IMR-90 (cell line): ENCODE measurements at regions not wholly inside any gene's neighbourhood (a gene's known extent, or its start where the extent isn't known, plus 50 kb on each side); places are given as distances from the start of the nearest gene placed in this dataset.

Experiments used
- ATAC-seq: fragments of 200-7000 bp; cut with Tn5 transposase; 2 replicates; pipeline ENCODE4 v1.9.1; 2020; ENCODE audit warnings: low read depth, mild to moderate bottlenecking, moderate library complexity
- BruUV-seq: library from RNA; stranded (reverse); fragments of 400-500 nt; replicated peaks from 2 replicates; lab custom pipeline; 2021; lab: Mats Ljungman, UMichigan
- CTCF ChIA-PET: fragments of 300-600 bp; formaldehyde crosslinking; extraction: SDS; loops from one replicate; lab custom pipeline; 2021; ENCODE audit warnings: antibody characterized with exemption; lab: Yijun Ruan, JAX
- POLR2A ChIA-PET: fragments of 300-600 bp; sonication (Branson Sonifier 250); formaldehyde crosslinking; loops from one replicate; lab custom pipeline; 2022; ENCODE audit warnings: antibody characterized with exemption; ENCODE audit not compliant: unreplicated experiment; lab: Charles Lee
- DNase-seq: peaks from one replicate; pipeline ENCODE4 v3.0.0; 2013
- H2AFZ ChIP-seq: replicated peaks from 2 replicates; pipeline ENCODE3; 2013; ENCODE audit warnings: low read length, mild to moderate bottlenecking; ENCODE audit not compliant: poor library complexity
- H2AK5ac ChIP-seq: 2 replicates; pipeline ENCODE4 v1.6.1; 2013; ENCODE audit warnings: low read depth, low read length, inconsistent platforms
- H2AK9ac ChIP-seq: replicated peaks from 2 replicates; pipeline ENCODE3; 2013; ENCODE audit warnings: mild to moderate bottlenecking, low read depth, low read length, moderate library complexity; ENCODE audit not compliant: poor library complexity
- H2BK120ac ChIP-seq: 2 replicates; pipeline ENCODE4 v1.6.1; 2013; ENCODE audit warnings: low read depth, low read length, inconsistent platforms
- H2BK15ac ChIP-seq: 3 replicates; pipeline ENCODE4 v1.6.1; 2013; ENCODE audit warnings: low read depth, low read length, inconsistent platforms
- H2BK20ac ChIP-seq: 2 replicates; pipeline ENCODE4 v1.6.1; 2013; ENCODE audit warnings: low read depth, mild to moderate bottlenecking, inconsistent platforms, low read length, moderate library complexity
- H2BK5ac ChIP-seq: 2 replicates; pipeline ENCODE4 v1.6.1; 2013; ENCODE audit warnings: mild to moderate bottlenecking, low read depth, low read length, inconsistent platforms; ENCODE audit not compliant: poor library complexity, severe bottlenecking
- H3K14ac ChIP-seq: replicated peaks from 2 replicates; pipeline ENCODE4 v1.6.1; 2013; ENCODE audit warnings: low read depth, low read length, inconsistent platforms
- H3K18ac ChIP-seq: 2 replicates; pipeline ENCODE4 v1.6.1; 2013; ENCODE audit warnings: low read depth, low read length, control low read depth
- H3K23ac ChIP-seq: 2 replicates; pipeline ENCODE4 v1.6.1; 2013; ENCODE audit warnings: low read depth, low read length, inconsistent platforms
- H3K27ac ChIP-seq: 2 replicates; pipeline ENCODE4 v1.5.1; 2013; ENCODE audit warnings: mild to moderate bottlenecking, control low read depth, low read length; ENCODE audit not compliant: insufficient read depth
- H3K27me3 ChIP-seq: 2 replicates; pipeline ENCODE4 v1.6.1; 2013; ENCODE audit warnings: low read length; ENCODE audit not compliant: control insufficient read depth, insufficient read depth
- H3K36me3 ChIP-seq: 2 replicates; pipeline ENCODE4 v1.6.1; 2013; ENCODE audit warnings: low read length, mixed read lengths; ENCODE audit not compliant: control insufficient read depth, insufficient read depth
- H3K4ac ChIP-seq: 2 replicates; pipeline ENCODE4 v1.6.1; 2013; ENCODE audit warnings: low read depth, low read length, inconsistent platforms
- H3K4me1 ChIP-seq: 2 replicates; pipeline ENCODE4 v1.6.1; 2013; ENCODE audit warnings: low read length, mixed read lengths; ENCODE audit not compliant: control insufficient read depth, insufficient read depth
- H3K4me2 ChIP-seq: 2 replicates; pipeline ENCODE4 v1.6.1; 2013; ENCODE audit warnings: low read depth, mild to moderate bottlenecking, control low read depth, low read length, moderate library complexity
- H3K4me3 ChIP-seq: 2 replicates; pipeline ENCODE4 v1.5.1; 2013; ENCODE audit warnings: low read depth, mild to moderate bottlenecking, control low read depth, low read length, moderate library complexity; ENCODE audit not compliant: insufficient read depth
- H3K56ac ChIP-seq: 2 replicates; pipeline ENCODE4 v1.6.1; 2013; ENCODE audit warnings: low read length, inconsistent platforms; ENCODE audit not compliant: insufficient read depth; ENCODE audit errors: extremely low read depth
- H3K79me1 ChIP-seq, 2 experiments: 2 replicates each; pipeline ENCODE4 v1.6.1; 2013; ENCODE audit warnings: low read length in 2 of 2, inconsistent platforms in 1 of 2, low read depth in 1 of 2
- H3K9ac ChIP-seq: 2 replicates; pipeline ENCODE4 v1.6.1; 2013; ENCODE audit warnings: low read depth, low read length, control low read depth
- H3K9me1 ChIP-seq: 2 replicates; pipeline ENCODE4 v1.6.1; 2013; ENCODE audit warnings: low read length, inconsistent platforms; ENCODE audit not compliant: insufficient read depth
- H3K9me3 ChIP-seq: 2 replicates; pipeline ENCODE4 v1.6.1; 2013; ENCODE audit warnings: low read length; ENCODE audit not compliant: control insufficient read depth, insufficient read depth
- H4K20me1 ChIP-seq: 2 replicates; pipeline ENCODE4 v1.6.1; 2013; ENCODE audit warnings: low read length, inconsistent platforms; ENCODE audit not compliant: insufficient read depth
- H4K5ac ChIP-seq: 2 replicates; pipeline ENCODE4 v1.6.1; 2013; ENCODE audit warnings: mild to moderate bottlenecking, low read depth, low read length, control low read depth
- H4K8ac ChIP-seq, 2 experiments: 2 replicates each; pipeline ENCODE4 v1.6.1; 2013; ENCODE audit warnings: low read depth in 2 of 2, low read length in 2 of 2, control low read depth in 1 of 2, inconsistent platforms in 1 of 2
- H4K91ac ChIP-seq: 2 replicates; pipeline ENCODE4 v1.6.1; 2013; ENCODE audit warnings: low read depth, low read length, inconsistent platforms; ENCODE audit not compliant: insufficient read depth
- FOS ChIP-seq: fragments of 150-350 bp; IDR thresholded peaks from 2 replicates; pipeline ENCODE4 v1.6.1; 2016; ENCODE audit warnings: low read depth, low read length
- MAFK ChIP-seq: IDR thresholded peaks from 2 replicates; pipeline ENCODE4 v1.6.1; 2012; ENCODE audit warnings: low read depth, low read length, improper control_type of control experiment
- MAZ ChIP-seq: IDR thresholded peaks from 2 replicates; pipeline ENCODE4 v1.6.1; 2012; ENCODE audit warnings: low read depth, mild to moderate bottlenecking, low read length, improper control_type of control experiment, moderate library complexity, borderline replicate concordance
- SMC3 ChIP-seq: fragments of 150-350 bp; IDR thresholded peaks from 2 replicates; pipeline ENCODE4 v1.6.1; 2016; ENCODE audit warnings: low read depth, mild to moderate bottlenecking, antibody characterized with exemption, low read length, moderate library complexity
- dilution Hi-C: fragments of 300-500 bp; cut with HindIII; formaldehyde crosslinking; loops from one replicate; pipeline ENCODE4 v1.14.3; 2018; ENCODE audit warnings: low sequenced_read_pairs; ENCODE audit not compliant: unreplicated experiment
- in situ Hi-C: fragments of 300-500 bp; cut with MboI; formaldehyde crosslinking; loops from 3 replicates; pipeline ENCODE4 v1.14.3; 2019; ENCODE audit warnings: low sequenced_read_pairs, inconsistent platforms, mixed read lengths
- intact Hi-C: fragments of 100-400 bp; cut with micrococcal nuclease; formaldehyde crosslinking; loops from 2 replicates; pipeline ENCODE4 v1.10.0; 2022

DNA sequence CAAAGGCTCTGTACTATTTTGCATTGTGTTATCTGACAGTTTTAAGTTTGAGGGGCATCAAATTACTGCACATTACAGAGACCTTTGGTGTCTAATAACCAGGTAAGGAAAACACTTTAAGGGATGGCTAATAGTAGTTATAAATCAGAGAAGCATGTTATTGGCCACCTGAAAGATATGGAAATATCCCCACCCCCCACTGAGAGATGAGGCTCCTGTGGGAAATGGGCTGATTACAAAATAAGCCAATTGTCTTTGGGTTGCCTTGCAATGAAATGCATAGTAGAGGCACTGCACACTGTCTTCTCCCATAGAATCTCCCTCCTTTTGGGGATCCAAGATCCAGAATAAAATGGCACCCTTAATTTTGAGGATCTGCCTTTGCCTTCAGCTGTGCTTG lies 91.0 kb downstream of the IGLL5 start:
- Histone ChIP-seq H3K23ac (no peak overlapping the region), H4K20me1 (no peaks in the 10 kb centered on the region), H3K4ac (no peak overlapping the region), H3K36me3 (no peaks in the 10 kb centered on the region), H3K18ac (no peak overlapping the region), H3K27ac (no peak overlapping the region), H2AFZ (no peak overlapping the region), H3K79me1 (no peaks in the 10 kb centered on the region), H3K9ac (no peak overlapping the region), H2BK5ac (no peak overlapping the region), H3K14ac (no peak overlapping the region), H4K5ac (no peak overlapping the region), H4K8ac (no peak overlapping the region), H4K91ac (no peak overlapping the region), H3K9me3 (peaks cover 6% of the 10 kb centered on the region), H3K9me1 (no peaks in the 10 kb centered on the region), H2BK20ac (no peak overlapping the region), H3K27me3 (no peaks in the 10 kb centered on the region), H2BK120ac (no peak overlapping the region), H3K56ac (no peak overlapping the region), H3K4me3 (no peak overlapping the region), H3K4me2 (no peak overlapping the region), H2AK9ac (no peak overlapping the region), H2AK5ac (no peak overlapping the region), H3K4me1 (no peaks in the 10 kb centered on the region), H2BK15ac (no peak overlapping the region)
- BruUV-seq, result no TSS peak
- in situ Hi-C loops, result no loop called here
- DNase-seq (no peak), ATAC-seq (no peak)
- ChIA-PET POLR2A (no interaction called here), CTCF (no interaction called here)
- TF ChIP-seq MAFK (no peak), FOS (no peak), MAZ (no peak), SMC3 (no peak)
- dilution Hi-C loops, result no loop called here
- intact Hi-C loops, result no loop called here
